IPS-18c (cell line): ENCODE measurements at regions not wholly inside any gene's neighbourhood (a gene's known extent, or its start where the extent isn't known, plus 50 kb on each side); places are given as distances from the start of the nearest gene placed in this dataset.
"Not testable (repeated sequence)": the region's sequence is repeated elsewhere in the genome, so short reads cannot be mapped to it uniquely, and the experiment has no call there.

Experiments used
- H3K4me3 ChIP-seq: 2 replicates; pipeline ENCODE4 v1.7.0; 2013; ENCODE audit warnings: low read depth, mild to moderate bottlenecking, low read length, moderate library complexity; ENCODE audit not compliant: insufficient read depth
- H3K9me3 ChIP-seq: one replicate; pipeline ENCODE4 v1.6.1; 2013; ENCODE audit warnings: mild to moderate bottlenecking, low read length, moderate library complexity; ENCODE audit not compliant: control insufficient read depth, insufficient read depth

DNA sequence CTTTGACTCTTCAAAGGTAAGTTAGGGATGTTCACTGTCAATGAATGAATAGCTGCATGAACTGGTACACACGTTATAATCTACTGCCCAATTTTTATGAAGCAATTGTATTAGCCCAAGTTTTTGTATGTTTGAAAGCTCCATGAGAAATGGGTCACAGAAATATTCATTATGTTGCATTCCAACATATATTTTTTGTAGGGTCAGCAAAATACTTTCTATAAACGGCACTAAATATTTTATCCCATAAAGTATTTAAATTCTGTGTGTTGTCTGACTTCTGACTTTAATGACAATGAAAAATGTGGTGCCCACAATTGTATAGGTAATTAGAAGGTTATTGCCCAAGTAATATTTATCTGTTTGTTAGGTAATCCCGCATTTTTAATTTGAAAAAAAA, 466.0 kb downstream of the FAT4 start:
- H3K4me3 ChIP-seq = no peak overlapping the region
- peaks cover 4% of the 10 kb centered on the region for H3K9me3 ChIP-seq

DNA sequence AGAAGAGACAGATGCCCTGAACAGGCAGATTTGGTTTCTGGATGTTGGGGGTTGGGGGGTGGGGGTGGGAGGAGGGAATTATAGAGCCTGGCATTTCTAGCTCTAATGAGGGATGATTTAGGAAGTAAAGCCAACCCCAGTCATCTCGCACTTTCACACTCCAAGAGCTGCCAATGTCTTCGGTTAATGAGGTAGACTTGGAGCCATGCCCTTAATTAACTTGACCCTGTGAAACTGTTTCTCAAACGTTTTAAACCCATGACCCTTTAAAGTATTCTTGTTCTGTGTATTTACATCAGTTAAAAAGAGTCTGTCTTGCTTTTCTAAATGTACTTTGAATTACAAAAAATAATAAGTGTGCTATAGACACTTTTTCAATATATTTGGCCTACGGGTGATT, 466.9 kb downstream of the FAT4 start:
- no peak overlapping the region for H3K4me3 ChIP-seq
- H3K9me3 ChIP-seq = no peaks in the 10 kb centered on the region

DNA sequence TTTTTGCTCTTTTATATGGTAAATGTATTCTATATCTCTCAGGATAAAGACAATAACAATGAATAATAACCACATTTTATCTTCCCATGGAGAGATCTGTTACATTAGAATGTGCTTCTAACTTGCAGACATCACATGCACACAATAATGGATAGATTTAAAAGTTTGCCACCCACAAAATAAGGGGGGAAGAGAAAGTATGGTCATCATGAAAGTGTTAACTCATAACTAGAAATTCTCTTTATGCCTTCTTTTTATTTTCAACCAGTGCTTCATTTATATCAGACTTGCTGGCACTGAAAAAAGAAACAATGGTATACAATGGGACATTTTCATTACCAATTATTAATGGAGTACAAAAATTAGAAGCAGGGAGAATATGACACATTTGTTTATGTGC, 470.0 kb downstream of the FAT4 start:
- Histone ChIP-seq H3K9me3 (no peaks in the 10 kb centered on the region), H3K4me3 (no peak overlapping the region)

DNA sequence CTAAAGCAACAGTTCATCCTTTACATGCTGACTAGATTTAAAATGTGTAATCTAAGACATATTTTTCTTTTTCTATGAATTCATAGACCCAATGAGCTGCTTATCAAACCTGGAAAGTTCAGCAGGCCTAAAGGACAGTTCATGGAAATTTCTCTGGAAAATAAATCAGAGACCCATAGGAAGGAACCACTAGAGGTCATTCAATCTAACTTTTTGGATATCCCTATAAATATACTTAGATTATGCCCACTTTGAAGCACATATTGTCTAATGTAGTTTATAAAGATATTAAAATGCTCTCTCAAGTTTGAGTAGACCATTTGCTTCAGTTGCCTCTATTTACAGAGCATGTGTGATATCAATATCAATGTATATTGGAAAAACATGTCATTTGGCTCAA, 473.0 kb downstream of the FAT4 start:
- H3K4me3 ChIP-seq = no peak overlapping the region
- H3K9me3 ChIP-seq = no peaks in the 10 kb centered on the region

DNA sequence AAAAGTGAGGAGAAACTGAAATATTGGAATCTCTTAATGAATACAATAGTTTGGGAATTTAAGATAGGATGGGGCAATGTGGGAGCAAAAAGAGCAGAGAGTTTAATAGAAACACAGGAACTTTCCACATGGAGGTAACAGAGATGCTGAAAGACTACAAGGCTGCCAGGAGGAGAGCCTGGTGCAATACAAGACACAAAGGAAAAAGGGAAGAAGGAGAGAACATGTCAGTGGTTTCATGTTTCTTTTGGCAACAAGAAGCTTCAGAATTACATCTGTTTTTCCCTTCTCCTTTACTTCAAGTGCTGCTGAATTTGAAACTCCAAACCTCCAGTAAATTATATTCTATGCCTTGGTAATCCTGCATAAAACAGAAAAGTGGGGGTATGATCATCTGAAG, 474.3 kb downstream of the FAT4 start:
- no peak overlapping the region for H3K4me3 ChIP-seq
- H3K9me3 ChIP-seq = no peaks in the 10 kb centered on the region

DNA sequence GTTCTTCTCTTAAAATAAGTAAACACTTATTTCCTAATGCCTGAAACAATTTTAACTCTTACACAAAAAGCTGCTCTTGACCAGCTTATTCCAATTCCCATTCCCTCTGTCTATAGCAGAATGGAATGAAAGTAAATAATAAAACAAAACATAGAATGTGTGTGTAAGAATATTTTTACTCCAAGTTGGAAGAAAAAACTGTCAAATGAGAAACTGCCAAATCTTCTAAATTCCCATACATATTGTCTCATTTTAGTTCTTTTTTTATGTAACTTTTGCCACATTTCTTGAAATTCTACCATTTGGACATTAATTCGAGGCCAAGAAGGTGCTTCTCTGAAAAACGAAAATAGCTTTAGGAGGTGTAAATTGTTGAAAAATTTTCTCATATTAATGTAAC, 477.1 kb downstream of the FAT4 start:
- no peaks in the 10 kb centered on the region for H3K9me3 ChIP-seq
- H3K4me3 ChIP-seq = no peak overlapping the region

DNA sequence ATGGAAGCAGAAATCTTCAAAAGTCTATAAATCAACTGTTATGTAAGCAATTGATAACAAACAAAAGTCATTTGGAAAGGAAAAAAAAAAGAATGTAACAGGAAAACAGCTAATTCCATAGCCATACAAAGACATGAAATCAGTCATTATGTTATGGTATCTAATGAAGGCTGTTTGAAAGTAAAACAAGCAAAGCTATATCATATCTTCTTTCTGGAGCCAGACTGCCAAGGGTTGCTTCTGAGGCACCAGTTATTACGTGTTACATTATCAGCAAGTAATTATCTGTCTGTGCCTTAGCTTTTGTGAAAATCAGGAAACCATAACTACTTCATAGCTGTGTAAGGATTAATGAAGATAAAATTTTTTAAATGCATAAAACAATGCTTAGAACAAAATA, 480.2 kb downstream of the FAT4 start:
- Histone ChIP-seq H3K4me3 (no peak overlapping the region), H3K9me3 (no peaks in the 10 kb centered on the region)

DNA sequence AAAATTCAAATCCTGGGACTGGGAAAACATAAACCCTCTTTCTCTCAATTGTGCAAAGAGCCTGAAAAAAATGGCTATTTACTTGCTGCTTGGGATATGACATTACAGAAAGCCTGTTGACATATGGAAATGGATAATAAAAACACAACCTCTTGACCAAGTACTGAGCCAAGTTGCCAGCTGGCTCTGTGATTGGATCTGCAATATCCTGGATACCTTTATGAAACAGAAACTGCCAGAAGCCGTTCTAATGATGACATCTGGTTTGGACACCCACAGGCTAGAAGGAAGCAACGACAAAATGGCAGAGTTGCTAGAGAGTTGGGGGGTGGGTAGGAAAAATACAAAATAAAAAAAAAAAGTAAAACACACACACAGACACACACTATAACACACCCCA, 481.4 kb downstream of the FAT4 start:
- no peak overlapping the region for H3K4me3 ChIP-seq
- H3K9me3 ChIP-seq = no peaks in the 10 kb centered on the region

DNA sequence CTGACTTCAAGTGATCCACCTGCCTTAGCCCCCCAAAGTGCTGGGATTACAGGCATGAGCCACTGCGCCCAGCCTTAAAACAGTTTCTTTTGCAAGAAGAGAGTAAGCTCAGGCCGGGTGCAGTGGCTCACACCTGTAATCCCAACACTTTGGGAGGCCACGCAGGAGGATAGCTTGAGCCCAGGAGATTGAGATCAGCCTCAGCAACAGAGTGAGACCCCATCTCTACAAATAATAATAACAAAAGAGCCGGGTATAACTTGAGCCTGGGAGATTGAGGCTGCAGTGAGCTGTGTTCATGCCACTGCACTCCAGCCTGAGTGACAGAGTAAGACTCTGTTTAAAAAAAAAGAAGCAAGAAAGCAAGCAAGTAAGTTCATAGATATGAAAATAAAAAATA, 482.9 kb downstream of the FAT4 start:
- H3K4me3 ChIP-seq, H3K9me3 ChIP-seq: not testable (repeated sequence)

DNA sequence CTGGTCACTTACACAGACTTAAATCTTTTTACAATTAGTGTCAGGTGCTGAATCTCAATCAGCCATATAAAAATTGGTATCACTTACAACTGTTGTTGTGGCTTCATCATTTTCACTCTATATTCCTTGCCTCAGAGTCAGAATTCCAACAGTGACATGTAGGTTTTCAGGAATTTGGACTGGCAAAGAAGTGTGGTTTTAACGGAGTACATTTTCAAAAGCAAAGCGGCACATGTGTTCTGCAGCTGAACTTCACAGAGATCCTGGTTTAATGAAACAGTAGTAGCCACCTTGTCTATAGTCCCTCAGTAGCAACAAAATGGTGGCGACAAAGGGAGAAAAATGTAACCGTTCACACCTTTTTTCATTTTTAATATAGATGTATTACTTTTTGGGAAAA, 486.6 kb downstream of the FAT4 start:
- Histone ChIP-seq H3K9me3 (no peaks in the 10 kb centered on the region), H3K4me3 (no peak overlapping the region)

DNA sequence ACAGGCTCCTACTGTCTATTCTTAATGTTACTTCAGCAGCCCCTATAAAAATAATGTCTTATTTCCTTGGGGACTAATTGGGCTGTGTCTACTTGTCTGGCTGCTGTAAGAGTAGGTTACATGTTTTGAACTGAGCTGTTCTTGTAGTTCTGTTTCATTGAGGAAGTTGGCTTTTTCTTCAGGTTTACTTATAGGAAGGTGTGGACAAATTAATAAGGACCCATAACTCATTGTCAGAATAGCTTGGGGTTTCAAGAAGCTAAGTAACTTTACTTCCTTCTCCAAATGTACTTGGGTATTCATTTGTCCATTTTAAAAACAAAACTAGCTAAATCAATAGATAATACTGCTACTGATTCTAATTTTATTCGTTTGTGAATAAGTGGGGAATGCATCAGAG, 487.2 kb downstream of the FAT4 start:
- Histone ChIP-seq H3K4me3 (no peak overlapping the region), H3K9me3 (no peaks in the 10 kb centered on the region)

DNA sequence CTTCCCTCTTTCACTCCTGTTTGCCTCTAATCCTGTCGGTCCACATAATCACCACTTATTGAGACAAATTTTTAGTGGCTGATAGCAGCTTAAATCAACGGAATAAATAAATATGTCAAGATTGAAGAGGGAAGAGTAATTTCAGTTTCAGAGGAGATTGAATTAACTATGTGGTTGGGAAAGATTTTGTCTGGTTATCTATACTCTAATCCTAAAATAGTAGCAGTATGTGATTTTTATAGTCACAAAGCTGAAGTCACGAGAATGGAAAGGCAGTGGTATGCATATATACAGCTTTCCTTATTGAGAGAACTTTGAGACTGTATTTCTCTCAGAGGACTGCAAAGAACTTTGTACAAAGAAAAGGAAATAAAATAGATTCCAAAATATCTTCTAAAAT, 493.3 kb downstream of the FAT4 start:
- no peak overlapping the region for H3K4me3 ChIP-seq
- no peaks in the 10 kb centered on the region for H3K9me3 ChIP-seq

DNA sequence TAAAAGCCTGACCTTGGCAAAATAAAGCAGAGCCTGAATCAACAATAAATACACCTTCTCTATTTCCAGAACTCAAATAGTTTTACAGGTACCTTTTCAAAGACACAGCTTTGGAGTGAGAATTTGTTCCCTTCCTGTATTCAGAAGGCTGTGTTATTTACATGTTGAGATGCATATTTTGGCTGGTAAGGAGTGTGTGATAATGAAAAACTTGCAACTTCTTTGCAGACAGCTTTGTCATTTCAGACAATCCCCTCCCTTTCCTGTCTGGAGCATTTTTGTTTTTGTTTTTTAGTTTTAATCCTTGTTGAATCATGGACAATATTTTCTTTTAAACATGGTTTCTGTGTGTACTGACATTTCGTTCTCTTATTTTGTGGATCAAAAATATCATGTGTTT, 493.8 kb downstream of the FAT4 start:
- Histone ChIP-seq H3K4me3 (no peak overlapping the region), H3K9me3 (no peaks in the 10 kb centered on the region)

DNA sequence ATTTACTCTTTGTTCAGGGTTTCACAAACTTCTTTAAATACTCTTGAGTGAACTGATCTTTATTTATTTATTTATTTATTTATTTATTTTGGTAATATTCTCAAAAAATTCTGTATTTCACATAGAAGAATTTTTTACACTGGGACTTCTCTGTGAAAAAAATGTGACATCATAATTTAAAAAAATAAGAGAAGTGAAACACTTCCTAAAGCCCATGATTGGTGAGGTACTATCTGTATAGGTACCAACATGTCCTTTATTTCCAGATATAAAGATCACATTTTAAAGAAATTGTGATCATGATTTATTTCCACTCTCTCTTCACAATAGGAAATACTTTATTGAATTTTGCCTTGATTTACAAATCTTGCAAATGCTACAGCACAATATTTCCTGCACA, 497.1 kb downstream of the FAT4 start:
- H3K4me3 ChIP-seq = no peak overlapping the region
- no peaks in the 10 kb centered on the region for H3K9me3 ChIP-seq

DNA sequence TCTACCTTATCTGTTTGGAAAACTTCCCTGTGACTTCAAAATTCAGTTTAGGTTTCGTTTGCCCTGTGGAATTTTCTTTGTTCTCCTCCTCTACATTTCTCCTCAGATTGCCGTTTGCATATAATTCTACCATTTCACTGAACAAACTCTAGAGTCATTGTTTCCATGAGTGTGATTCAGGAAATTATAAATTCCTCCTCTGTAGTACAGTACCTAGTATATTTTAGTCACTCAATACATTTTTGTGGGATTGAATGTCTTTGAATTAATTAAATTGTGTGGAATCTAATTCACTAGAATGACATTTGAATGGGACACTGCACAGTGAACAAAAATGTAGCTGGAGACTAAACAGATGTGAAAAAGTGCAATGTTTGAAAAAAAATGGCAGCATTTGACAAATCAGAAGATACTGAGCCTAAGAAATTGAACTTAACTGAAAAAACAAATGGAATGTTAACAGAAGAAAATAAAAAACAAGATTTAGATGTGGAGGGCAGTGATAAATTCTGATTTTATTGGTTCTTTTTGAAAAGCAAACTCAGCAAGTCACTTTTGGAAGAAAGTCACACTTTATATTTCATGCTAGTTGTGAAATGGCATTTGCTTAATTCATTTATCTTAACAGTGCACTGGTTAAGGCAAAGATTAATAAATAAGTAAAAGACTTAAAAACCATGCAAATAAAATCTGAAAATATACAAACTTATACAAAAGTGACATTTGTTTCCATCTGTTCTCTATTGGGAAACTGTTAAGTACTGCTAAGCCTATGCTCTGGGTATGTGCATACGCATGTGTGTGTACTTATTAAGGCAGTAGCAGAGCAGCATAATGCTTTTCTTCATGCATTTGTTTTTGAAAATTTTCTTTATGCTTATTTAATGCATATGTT, 512.3 kb downstream of the FAT4 start:
- H3K9me3 ChIP-seq = no peaks in the 10 kb centered on the region

DNA sequence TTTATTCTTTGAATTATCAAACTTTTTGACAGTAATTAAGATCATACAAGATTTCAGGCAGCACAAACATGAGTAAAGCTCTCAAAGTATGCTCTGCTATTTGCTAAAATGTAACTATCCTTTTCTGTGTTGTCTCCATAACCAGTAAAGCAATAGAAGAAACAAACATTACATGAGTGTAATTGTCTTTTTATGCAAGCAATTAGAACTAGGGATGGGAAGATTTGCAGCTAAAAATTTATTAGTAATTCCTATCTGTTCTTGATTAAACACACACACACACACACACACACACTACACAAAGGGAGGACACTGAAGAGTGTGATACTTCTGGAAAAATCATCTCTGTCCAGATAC, 512.9 kb downstream of the FAT4 start:
- H3K9me3 ChIP-seq = no peaks in the 10 kb centered on the region
- no peak overlapping the region for H3K4me3 ChIP-seq

More for the DNA sequence above, 512.3 kb downstream of the FAT4 start:
- no peak overlapping the region for H3K4me3 ChIP-seq

DNA sequence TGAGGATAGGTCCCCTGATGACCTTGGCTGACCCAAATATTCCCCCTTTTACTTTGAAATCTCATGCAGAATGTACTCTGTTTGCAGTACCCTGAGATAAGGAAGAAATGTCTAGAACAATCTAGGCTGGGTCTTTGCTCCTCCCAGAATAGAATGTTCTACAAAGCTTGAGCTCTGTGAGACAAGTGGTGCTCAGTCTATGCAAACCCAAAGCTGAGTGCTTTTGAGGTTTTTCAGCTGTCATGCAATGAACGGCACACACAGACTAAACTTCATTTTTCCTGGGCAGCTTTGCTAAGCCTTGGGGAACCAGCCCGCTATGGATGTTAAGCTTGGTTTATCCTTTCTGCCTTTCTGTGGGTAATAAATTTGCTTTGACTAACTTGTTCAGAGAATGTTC, 513.6 kb downstream of the FAT4 start:
- Histone ChIP-seq H3K4me3 (no peak overlapping the region), H3K9me3 (no peaks in the 10 kb centered on the region)

DNA sequence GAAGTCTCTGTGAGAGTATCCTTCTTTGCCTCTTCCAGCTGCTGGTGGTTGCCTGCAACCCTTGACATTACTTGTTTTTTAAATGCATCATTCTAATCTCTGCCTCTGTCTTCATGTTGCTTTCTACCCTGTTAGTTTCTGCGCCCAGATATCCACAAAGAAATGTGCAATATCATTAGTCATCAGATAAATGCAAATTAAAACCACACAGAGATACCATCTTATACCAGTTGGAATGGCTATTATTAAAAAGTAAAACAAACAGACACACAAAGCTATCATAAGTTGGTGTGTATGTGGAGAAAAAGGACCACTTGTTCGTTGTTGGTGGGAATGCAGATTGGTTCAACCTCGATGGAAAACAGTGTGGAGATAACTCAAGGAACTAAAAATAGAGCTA, 517.4 kb downstream of the FAT4 start:
- no peaks in the 10 kb centered on the region for H3K9me3 ChIP-seq
- H3K4me3 ChIP-seq = no peak overlapping the region

DNA sequence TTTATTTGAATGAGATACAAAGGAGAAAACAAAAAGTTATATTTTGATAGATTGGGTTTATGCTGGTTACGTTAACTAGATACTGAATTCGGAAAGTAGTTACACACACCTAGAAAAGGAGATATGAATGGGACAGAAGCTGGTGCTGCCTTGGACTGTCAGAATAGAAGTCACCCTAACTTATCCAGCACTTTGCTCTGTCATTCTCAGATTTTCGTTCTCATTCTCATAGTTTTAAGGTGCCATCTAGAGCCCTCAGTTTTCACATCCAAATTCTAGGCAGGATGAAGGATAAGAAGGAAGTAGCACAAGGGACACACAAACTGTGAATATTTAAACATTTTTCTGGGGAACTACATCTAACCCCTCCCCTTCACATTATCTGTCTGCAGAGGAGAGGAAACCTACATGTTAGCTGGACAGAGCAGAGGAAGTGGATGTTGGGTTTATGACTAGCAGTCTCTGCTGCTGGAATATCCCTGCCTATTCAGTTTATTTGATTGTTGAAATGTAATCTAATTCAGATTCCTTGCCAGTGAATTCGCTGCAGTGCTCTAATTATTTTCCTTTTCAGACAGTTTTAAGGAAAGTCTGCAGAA, 521.9 kb downstream of the FAT4 start:
- H3K4me3 ChIP-seq = no peak overlapping the region
- no peaks in the 10 kb centered on the region for H3K9me3 ChIP-seq
